Colonic mucosa (tissue), 4 donors: ENCODE measurements at regions not wholly inside any gene's neighbourhood (a gene's known extent, or its start where the extent isn't known, plus 50 kb on each side); places are given as distances from the start of the nearest gene placed in this dataset.
"Not testable (repeated sequence)": the region's sequence is repeated elsewhere in the genome, so short reads cannot be mapped to it uniquely, and the experiment has no call there.

ENCODE experiments used
- DNase-seq: peaks from one replicate; pipeline ENCODE4 v3.0.0-alpha.2; 2020
- H3K27ac ChIP-seq: fragments of 200-600 bp; one replicate; pipeline ENCODE4 v1.8.0; 2021
- H3K27me3 ChIP-seq: fragments of 200-600 bp; one replicate; pipeline ENCODE4 v1.8.0; 2021
- H3K36me3 ChIP-seq: fragments of 200-600 bp; one replicate; pipeline ENCODE4 v1.8.0; 2021
- H3K4me1 ChIP-seq: fragments of 200-600 bp; one replicate; pipeline ENCODE4 v1.8.0; 2021; ENCODE audit warnings: mild to moderate bottlenecking
- H3K4me3 ChIP-seq: fragments of 200-600 bp; one replicate; pipeline ENCODE4 v1.8.0; 2021
- H3K9ac ChIP-seq, 2 donors: one replicate each; pipeline ENCODE4 v1.7.0; 2013; ENCODE audit warnings: control low read depth in 2 of 2, low read depth in 2 of 2, low read length in 2 of 2
- H3K9me3 ChIP-seq: fragments of 200-600 bp; one replicate; pipeline ENCODE4 v1.8.0; 2021
- CTCF ChIP-seq: fragments of 200-600 bp; IDR thresholded peaks from one replicate; pipeline ENCODE4 v1.8.0; 2022; ENCODE audit warnings: antibody characterized with exemption, mild to moderate bottlenecking
- intact Hi-C: fragments of 100-400 bp; cut with DNase I; formaldehyde crosslinking; loops from one replicate; pipeline ENCODE4 v1.14.1; 2022
- donor health status: healthy.
- donor health status: DM: no; HTN: no; CAD: no.
- donor health status: DM: no; HTN: no; CAD: no.

GRCh38 chr21:32868631-32869454, 97.3 kb upstream of the PAXBP1 start:
- intact Hi-C loops: no loop called here
- DNase-seq: no peak
- Histone ChIP-seq H3K36me3 (no peaks in the 10 kb centered on the region), H3K9me3 (no peaks in the 10 kb centered on the region), H3K4me3 (no peak overlapping the region), H3K9ac (no peak overlapping the region), H3K27ac (no peak overlapping the region), H3K4me1 (no peaks in the 10 kb centered on the region), H3K27me3 (no peaks in the 10 kb centered on the region)
- no peak for TF ChIP-seq CTCF

- Histone ChIP-seq H3K4me1 (no peaks in the 10 kb centered on the region), H3K9me3 (no peaks in the 10 kb centered on the region), H3K27ac (no peak overlapping the region), H3K27me3 (no peaks in the 10 kb centered on the region), H3K4me3 (no peak overlapping the region), H3K36me3 (no peaks in the 10 kb centered on the region), H3K9ac (no peak overlapping the region)
- no peak for TF ChIP-seq CTCF
- no peak for DNase-seq
- intact Hi-C loops: no loop called here
Measured at GRCh38 chr21:32869459-32869858, 97.9 kb upstream of the PAXBP1 start.

- Histone ChIP-seq H3K9me3 (no peaks in the 10 kb centered on the region), H3K4me3 (no peak overlapping the region), H3K36me3 (no peaks in the 10 kb centered on the region), H3K27ac (no peak overlapping the region), H3K4me1 (no peaks in the 10 kb centered on the region), H3K9ac (no peak overlapping the region), H3K27me3 (no peaks in the 10 kb centered on the region)
- intact Hi-C loops: no loop called here
- TF ChIP-seq CTCF: no peak
- no peak for DNase-seq
Measured at GRCh38 chr21:32876426-32876825, 104.9 kb upstream of the PAXBP1 start.

GRCh38 chr21:32877888-32878287, 106.3 kb upstream of the PAXBP1 start:
- H3K4me1 ChIP-seq, H3K9me3 ChIP-seq, DNase-seq, H3K27ac ChIP-seq, H3K4me3 ChIP-seq, H3K27me3 ChIP-seq, H3K9ac ChIP-seq, intact Hi-C loops, H3K36me3 ChIP-seq: not testable (repeated sequence)

- intact Hi-C loops: no loop called here
- no peaks in the 10 kb centered on the region for H3K9me3 ChIP-seq
- TF ChIP-seq CTCF: no peak
- H3K4me1 ChIP-seq: no peaks in the 10 kb centered on the region
- H3K27me3 ChIP-seq: no peaks in the 10 kb centered on the region
- H3K36me3 ChIP-seq: no peaks in the 10 kb centered on the region
- H3K27ac ChIP-seq: no peak overlapping the region
- H3K4me3 ChIP-seq: no peak overlapping the region
- H3K9ac ChIP-seq: no peak overlapping the region
- no peak for DNase-seq
Measured at GRCh38 chr21:32878661-32879060, 107.1 kb upstream of the PAXBP1 start.

GRCh38 chr21:32881458-32881857, 109.9 kb upstream of the PAXBP1 start:
- no peak overlapping the region for H3K4me3 ChIP-seq
- intact Hi-C loops: no loop called here
- TF ChIP-seq CTCF: no peak

More at GRCh38 chr21:32881458-32881857, 109.9 kb upstream of the PAXBP1 start:
- Histone ChIP-seq H3K27me3 (no peaks in the 10 kb centered on the region), H3K27ac (no peak overlapping the region), H3K4me1 (no peaks in the 10 kb centered on the region), H3K9me3 (no peaks in the 10 kb centered on the region), H3K36me3 (no peaks in the 10 kb centered on the region), H3K9ac (no peak overlapping the region)
- DNase-seq: no peak
